Heart left ventricle (tissue), 13 donors: ENCODE measurements at regions not wholly inside any gene's neighbourhood (a gene's known extent, or its start where the extent isn't known, plus 50 kb on each side); places are given as distances from the start of the nearest gene placed in this dataset.
A peak's percentile ranks its signal among the peaks of the same experiment; 100 is the strongest.

Experiments used
- CTCF ChIP-seq, 12 donors: fragments of 200-600 bp; sonication (generic) in 4 of 12; IDR thresholded peaks; one replicate each; pipeline versions ENCODE4 v1.5.0 to v1.8.0; 2018 to 2022; ENCODE audit warnings: antibody characterized with exemption in 12 of 12, mild to moderate bottlenecking in 5 of 12
- POLR2A ChIP-seq, 2 donors: fragments of 450-650 bp; IDR thresholded peaks; one replicate each; pipeline ENCODE4 v1.6.1; 2017; ENCODE audit warnings: antibody characterized with exemption in 2 of 2, mild to moderate bottlenecking in 2 of 2, moderate library complexity in 2 of 2
- donor health status: ischemic (EF 13 %, LVEDD 7.1; RV severe dilation, severe dysfunction).
- donor health status: DM: no; HTN: yes; CAD: no.
- donor health status: DM: no; HTN: no; CAD: no.
- donor health status: ischemic (EF 25% LVEDD 6.9; RV normal size, moderate dysfunction).
- donor health status: ischemic (EF 25% LVEDD 5.7; RV mildly dilated, moderate dysfunction).
- donor health status: ischemic (EF 35%, LVEDD 5.7; RV mildly dilated, moderate dysfunction).
- donor health status: nonischemic (EF 11% LVEDD 7.7; RV severe dilation, severe dysfunction).
- donor health status: DM: yes; HTN: yes; CAD: no.
- donor health status: PGD.
- donor health status: ischemic (EF 29% LVEDD 5.4; RV normal size, mild dysfunction).
- donor health status: nonischemic (EF 23%, LVEDD 6.1; RV moderate dilation, normal function).

- TF ChIP-seq CTCF (IDR thresholded peaks at IDR 0.05): peak in 4 of 12 donors; percentile 10 to 26 (median 18)
- TF ChIP-seq POLR2A (IDR thresholded peaks at IDR 0.05): no peak
Measured at GRCh38 chr17:53150101-53150698, 672.5 kb upstream of the KIF2B start.
